Hippocampal formation (tissue), 2 donors: ENCODE measurements at regions not wholly inside any gene's neighbourhood (a gene's known extent, or its start where the extent isn't known, plus 50 kb on each side); places are given as distances from the start of the nearest gene placed in this dataset.

Experiments used
- DNase-seq, 2 donors: peaks; one replicate each; lab custom pipeline; 2025; lab: John Stamatoyannopoulos, UW

DNA sequence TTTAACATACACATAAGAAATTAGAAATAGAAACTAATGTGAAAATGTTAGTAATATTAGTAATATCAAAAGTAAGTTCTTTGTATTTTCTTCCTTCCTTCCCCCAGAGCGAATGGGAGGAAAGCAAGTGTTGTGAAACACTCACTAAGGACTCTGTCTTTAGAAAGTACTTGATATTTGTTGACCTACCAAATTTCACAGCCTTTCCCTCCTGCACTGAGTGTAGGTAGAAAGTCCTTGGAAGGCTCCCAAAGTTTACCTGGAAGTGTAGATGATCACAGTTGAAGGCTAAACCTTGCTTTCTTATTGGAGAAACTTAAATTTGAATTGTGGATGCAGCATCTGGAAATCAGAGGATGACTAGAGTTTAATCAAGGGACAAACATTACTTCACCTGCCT lies 1459.5 kb upstream of the SPRY2 start:
- no peak for DNase-seq

DNA sequence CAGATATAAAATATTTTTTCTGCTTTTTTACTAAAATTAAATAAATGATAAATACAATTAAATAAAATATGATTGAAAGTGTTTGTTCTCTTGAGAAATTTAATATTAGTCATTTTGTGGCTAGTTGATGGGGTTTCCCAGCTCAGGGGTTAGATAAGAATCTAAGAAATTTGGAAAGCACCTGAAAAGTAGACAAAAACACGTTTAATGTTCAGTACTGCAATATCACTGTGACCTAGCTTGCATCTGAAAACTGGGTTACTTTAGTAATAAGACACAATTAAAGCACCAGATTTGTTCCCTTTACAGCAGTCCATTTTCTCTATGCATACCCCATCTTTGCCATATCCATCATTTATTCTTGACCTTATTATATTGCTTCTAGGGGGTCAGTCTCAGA lies 1454.8 kb upstream of the SPRY2 start:
- DNase-seq, result no peak

DNA sequence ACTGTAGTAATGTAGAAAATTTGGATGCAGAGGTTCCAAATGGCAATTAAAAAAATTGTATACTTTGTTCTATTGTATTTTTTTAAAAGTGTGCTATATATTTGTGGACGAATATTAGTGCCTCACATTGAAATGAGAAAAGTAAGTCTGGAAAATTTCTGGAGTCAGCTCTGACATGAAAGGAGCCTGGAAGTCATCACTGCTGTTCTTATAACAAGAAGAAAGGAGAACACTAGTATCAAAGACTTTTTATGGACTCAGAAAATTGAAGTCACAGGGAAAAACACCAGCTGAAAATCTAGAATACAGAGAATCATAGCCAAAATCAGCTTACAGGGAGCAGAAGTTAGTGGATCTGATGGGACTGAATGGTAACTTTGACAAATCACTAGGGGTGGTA lies 1450.7 kb upstream of the SPRY2 start:
- DNase-seq, result no peak

DNA sequence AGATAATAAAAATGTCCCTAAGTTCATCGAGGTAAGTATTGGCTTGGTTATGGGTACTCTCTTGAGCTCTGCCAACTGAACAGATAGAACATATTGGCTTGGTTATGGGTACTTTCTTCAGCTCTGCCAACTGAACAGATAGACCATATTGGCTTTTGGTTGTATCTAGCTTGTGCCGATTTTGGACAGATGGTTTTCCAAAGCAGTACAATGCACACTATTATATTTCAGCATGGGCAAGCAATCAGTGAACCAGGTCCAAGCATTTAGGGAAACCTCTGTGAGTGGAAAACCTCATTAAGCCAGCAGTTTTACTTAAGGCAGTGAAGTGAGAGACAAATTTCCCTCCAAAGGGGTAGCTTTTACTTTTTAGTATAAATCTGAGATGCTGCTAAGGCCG lies 1440.5 kb upstream of the SPRY2 start:
- DNase-seq, result no peak

DNA sequence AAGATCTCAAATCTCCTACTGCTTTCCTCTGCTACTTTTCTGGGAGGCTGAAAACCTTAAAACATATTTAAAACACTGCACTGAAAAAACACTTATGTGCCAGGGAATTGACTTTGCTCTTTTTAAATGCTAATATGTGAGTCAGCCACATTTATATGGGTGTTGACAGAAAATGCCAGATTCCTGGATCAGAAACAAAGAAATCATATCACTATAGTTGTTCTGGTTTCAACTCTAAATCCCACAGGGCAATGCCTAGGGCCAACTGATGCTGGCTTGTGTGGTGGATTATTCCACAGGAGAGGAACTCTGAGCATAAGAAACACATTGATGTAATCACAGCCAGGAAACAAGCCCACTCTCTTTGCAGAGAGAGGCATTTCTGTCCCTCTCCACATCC lies 1439.0 kb upstream of the SPRY2 start:
- no peak for DNase-seq

DNA sequence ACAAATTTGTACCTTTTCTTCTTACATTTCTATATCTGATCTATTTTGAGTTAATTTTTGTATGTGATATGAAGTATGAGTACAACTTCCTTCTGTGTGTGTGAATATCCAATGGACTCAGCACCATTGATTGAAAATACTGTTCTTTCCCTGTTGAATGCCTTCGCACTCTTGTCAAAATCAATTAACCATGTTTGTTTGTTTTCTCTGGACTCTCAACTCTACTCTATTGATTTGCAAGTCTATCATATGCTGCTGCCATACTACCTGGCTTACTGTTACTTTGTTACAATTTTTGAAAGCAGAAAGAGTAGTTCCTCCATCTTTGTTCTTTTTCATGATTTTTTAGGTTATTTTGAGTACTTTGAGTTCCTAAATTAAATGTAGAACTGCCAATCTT lies 1437.4 kb upstream of the SPRY2 start:
- no peak for DNase-seq

DNA sequence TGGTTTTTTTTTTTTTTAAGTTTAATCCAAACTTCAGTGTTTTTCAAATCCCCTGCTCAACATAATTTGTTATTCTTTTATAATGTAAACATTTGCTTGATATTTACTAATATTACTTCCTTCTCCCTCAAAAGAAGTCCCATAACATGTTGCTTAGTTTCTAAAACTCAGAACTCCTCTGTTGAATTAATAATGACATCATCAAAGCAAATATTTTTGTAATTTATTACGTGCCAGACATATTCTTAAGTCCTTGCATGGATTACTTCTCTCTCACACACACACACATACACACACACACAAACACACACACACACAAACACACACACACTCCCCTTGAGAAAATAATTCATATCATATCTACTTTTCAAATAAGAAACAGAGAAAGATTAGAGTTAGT lies 1432.3 kb upstream of the SPRY2 start:
- no peak for DNase-seq

DNA sequence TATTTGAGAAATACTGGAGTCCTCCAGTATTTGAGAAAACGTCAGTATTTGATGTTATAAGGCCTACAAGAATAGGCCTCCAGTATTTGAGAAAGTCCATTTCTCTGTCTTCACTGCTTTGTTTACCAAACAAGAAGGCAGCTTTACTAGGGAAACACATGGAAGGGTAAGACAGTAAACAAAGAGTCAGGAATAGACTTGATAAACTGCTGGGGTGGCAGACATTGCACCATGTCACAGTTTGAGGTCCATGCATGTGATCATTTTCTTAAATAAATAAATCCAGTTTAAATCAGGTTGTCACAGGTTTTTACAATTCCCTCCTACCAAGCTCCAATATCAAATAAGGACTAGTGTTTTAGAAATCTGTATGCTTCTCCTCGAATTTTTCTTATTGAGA lies 1431.0 kb upstream of the SPRY2 start:
- no peak for DNase-seq

DNA sequence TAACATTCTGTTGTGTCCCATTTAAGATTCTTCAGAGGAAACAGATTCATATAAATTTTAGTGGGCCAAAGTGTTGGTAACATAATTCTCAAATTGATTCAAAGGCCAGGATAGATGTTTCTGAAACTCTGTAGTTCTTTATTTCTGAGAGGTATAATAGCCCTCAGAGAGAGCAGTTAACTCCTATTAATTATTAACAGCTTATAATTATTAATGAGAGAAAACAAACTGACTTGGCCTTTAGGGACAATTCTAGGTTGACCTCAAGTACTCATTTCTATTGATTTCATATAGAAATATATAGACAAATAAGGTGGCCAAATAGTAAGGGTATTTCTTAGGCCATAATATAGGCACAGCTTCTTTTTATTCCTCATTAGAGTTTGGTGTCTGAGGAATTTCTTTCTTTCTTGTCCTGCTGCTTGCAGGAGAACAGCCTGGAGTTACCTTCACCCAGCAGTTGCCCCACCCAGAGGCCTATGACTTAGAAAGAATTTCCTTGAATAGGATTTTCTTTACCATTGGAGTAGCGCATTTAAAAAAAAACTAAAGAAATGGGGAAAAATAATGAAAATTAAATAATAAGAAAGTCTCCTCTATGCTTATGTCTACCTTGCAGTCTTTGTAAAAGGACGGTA lies 1430.1 kb upstream of the SPRY2 start:
- DNase-seq, result no peak

DNA sequence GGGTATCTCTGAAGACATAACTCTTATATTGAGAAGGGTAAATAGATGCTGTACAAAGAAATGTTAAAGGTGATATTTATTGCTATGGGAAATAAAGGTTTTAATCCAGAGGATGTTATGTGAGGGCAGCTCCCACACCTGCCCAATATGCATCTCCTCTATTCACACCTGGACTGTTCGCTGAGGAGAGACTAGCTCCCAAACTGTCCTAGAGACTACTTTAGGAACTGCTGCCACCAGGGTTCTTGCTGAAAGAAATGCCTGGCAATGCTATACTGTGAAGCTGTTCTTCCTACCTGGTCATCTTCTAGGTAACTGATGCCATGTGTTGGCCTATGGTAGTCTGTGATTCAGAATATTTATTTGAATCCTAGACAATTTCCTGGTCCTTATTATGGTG lies 1421.5 kb upstream of the SPRY2 start:
- DNase-seq, result no peak

DNA sequence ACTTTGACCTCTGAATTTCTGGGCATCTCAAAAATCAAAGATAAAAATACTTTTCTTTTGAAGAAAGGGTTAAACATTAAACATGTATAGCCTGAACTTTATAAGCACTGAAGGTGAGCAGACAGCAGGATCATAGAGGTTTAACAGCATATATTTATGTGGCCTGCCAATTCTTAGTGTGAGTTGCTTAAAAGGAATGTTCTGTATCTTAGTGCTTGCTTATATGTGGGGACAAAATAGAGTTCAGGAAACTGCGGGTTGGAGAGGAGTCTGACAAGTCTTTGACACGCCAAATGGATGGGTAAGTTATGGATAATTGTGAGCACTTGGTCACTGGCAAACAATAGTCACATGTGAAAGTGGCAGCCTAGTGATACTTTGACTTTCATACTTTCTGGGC lies 1419.4 kb upstream of the SPRY2 start:
- DNase-seq, result no peak

DNA sequence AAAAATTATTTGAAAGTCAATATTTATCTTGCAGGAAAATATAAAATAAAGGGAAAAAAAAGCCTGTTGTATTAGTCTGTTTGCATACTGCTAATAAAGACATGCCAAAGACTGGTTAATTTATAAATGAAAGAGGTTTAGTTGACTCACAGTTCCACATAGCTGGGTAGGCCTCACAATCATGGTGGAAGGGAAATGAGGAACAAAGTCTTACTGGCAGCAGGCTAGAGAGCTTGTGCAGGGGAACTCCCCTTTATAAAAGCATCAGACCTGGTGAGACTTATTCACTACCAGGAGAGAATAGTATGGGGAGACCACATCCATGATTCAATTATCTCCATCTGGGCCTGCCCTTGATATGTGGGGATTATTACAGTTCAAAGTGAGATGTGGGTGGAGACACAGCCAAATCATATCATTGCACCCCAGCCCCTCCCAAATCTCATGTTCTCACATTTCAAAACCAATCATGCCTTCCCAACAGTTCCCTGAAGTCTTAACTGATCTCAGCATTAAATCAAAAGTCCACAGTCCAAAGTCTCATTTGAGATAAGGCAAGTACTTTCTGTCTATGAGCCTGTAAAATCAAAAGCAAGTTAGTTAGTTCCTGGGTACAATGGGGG lies 1416.5 kb upstream of the SPRY2 start:
- no peak for DNase-seq

DNA sequence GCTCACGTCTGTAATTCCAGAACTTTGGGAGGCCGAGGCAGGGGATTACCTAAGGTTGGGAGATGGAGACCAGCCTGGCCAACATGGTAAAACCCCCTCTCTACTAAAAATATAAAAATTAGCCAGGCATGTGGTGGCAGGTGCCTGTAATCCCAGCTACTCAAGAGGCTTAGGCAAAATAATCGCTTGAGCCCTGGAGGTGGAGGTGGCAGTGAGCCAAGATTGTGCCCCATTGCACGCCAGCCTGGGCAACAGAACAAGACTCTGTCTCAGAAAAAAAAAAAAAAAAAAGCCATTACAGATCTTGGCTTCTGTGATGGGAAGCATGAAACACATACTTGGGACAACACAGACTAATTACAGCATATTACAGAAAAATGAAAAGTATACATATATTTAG lies 1404.5 kb upstream of the SPRY2 start:
- no peak for DNase-seq

DNA sequence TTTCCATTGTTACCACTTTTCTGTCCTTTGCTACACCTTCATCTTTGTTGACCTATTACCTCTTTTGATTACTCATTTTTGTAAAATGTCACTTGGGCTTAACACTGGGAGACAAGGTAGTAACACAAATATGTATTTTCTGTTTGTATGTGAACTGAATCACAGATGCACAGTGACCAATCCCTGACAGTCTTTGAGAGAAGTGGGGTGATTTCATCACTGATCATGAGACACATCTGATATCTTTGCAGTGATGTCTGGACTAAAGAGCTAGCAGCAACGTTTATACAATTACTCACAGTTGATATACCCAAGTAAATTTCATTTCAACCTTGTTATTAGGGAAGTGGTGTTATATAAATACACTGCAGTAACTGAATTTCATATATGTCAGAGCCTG lies 1397.4 kb upstream of the SPRY2 start:
- DNase-seq, result no peak

DNA sequence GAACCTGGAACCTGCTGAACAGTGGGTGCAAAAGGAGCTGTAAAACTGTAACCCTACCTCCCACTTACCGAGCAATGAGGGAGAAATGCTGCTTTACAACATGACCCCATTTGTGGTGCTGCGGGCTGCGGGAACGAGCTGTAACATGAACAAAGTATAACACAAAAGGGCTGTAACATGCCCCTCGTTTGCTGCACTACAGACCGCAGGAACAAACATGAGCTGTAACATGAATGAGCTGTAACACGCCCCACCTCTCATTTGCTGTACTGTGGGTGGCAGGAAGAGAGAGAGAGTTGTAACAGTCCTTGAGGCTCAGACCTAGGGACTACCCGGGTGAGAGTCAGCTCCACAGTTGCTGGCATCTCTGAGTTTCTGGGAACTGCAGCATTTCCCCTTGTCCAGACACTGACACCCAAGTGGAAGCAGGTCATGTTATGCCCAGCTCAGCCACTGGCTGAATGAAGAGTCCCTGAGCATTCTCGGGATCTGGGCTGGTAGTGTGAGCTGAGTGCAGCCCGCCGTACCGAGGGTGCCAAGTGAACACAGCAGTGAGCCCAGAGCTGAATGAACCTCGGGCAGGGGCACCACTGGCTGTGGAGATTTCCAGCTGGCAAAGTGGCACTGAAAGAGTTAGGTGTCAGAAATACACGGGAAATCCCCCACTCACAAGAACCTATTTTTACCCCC lies 1385.3 kb upstream of the SPRY2 start:
- DNase-seq, result no peak

DNA sequence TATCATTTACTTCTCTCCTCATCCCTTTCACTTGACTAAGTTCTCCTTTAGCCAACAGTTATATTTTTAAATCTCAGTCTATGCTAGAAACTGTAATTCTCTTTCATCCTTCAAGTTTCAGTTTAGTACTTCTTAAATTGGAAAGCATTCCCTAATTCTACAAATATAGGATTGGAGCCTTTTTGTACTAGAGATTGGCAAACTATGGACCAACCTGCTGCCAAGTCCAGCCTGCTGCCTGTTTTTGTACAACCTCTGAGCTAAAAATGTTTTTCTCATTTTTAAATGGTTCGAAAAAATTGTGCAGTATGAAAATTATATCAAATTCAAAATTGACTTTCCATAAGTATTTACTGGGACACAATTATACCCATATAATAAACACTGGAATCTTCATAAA lies 1381.5 kb upstream of the SPRY2 start:
- DNase-seq, result no peak

DNA sequence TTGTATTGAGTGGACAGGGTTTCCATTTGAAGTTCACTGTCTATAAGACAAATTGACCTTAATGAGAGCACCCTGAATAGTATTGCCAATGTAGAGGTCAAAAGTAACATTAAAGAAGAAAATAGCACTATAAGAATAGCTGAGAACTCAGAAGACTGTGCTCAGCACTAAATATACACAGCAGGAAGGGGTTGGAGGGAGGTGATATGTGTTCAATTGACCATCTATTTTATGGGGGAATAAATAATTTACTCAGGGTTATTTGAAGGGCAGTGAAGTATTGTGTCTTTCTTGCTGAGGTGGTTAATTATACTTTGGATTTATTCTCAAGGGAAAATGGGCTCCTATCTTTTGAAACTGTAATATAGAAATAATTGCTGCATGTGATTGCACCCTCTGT lies 1380.5 kb upstream of the SPRY2 start:
- no peak for DNase-seq

DNA sequence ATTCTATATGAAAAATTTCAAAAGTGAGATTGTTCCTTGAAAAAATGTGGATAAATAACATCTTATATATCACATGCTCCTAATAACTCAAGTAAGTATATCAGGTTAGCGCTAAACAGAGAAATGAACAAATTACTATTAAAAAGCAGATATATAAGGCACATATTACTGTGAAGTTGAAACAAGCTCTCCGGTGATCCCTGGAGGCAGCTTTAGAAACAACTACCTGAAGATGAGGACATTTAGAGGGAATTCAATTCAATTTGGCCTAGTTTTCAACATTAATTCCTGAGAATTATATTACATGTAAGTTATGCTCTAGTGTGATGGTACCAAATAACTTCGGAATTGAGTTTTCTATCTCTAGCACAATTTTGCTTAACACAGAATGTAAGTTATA lies 1373.6 kb upstream of the SPRY2 start:
- DNase-seq, result no peak

DNA sequence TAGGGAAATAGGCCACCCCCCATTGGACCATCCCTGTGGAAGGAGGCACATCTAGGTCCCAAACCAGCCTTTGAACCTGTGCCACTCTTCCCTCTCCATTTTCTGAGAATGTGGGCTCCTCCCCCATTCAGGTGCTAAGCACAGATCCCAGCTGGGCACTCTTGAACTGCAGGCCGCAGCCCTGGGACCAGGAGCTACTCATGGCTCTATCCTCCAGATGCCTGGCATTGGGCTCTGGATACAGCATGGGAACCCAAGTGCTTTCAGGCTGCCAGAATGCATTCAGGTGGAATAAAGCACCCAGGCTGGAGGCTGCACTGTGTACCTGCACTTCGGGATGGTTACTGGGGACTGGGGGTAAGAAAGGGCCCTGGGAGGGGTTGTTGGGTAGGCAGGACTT lies 1372.3 kb upstream of the SPRY2 start:
- DNase-seq, result no peak

DNA sequence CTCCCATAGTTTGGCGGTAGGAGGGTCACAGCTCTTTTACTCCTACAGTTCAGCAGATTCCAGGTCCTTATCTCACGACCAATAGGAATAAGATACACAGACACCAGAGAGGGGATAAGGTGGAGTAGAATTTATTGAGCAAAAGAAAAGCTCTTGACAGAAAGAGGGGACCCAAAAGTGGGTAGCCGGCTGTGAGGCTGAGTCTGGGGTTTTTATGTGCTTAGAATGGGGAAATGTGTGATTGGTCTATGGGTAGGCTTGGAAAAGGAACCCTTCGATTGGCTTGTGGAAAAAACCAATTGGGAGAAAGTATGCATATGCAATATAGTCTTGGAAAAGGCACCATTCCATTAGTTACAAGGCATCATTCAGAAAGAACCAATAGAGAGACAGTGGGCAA lies 1356.9 kb upstream of the SPRY2 start:
- no peak for DNase-seq

DNA sequence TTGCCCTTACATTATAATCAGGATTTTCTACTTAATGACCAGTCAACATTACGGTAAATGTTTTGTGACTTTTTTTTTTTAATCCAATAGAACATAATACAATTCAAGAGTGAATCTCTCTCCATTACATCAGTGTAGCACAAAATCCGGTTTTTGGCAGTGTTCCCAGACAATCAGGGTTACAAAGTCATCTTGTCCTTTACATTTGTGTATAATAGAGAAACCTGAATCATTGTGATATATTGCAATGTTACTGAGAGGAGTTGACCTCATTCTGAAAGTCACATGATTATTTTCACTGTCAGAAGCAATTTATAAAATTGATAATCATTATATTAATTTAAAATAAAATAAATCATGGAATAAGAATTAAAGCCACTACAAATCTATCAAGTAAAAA lies 1346.0 kb upstream of the SPRY2 start:
- DNase-seq, result no peak

DNA sequence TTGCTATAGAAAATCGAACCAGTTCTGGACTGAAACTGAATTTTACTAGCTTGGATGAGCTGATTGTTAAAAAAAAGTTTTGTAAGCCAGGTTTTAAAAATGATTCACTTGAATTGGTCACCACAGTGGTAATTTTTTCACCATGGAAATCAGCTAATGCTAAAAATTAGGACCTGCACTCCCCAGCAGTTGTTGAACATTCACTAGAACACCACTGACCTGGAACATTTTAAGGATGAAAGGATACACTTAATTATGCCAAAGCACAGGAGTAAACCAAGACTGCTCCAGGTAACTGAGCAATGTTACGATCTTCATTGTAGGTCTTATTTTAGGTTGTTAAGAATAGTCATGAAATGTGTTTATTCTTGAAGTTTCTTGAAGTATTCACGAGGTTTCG lies 1342.6 kb upstream of the SPRY2 start:
- no peak for DNase-seq

DNA sequence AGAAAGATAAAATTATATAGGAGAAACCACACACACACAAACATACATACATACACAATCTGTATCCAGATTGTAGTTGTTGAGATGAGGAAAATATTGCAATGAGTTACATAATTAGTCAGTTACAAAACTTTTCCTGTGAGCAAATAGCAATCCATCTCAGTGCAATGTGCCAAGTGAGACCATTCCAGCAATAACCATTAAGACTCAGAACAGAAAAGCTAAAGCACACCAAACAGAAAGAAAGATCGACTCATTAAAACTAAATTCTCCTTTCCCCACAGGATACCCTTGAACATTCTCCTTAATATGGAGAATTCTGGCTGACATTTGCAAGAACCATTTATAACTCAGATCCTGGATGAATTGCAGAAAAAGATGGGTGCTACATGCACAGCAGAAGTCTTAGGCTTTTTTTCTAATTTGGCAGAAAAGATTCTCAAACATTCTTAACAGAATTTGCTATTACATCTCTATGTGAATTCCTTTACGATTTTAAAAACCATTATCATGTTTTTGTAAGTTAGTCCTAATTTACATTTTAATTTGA lies 1341.2 kb upstream of the SPRY2 start:
- no peak for DNase-seq
